PC-3 (cell line): ENCODE measurements at regions not wholly inside any gene's neighbourhood (a gene's known extent, or its start where the extent isn't known, plus 50 kb on each side); places are given as distances from the start of the nearest gene placed in this dataset.
"Not testable (repeated sequence)": the region's sequence is repeated elsewhere in the genome, so short reads cannot be mapped to it uniquely, and the experiment has no call there.

Experiments used
- ATAC-seq: fragments of 200-7000 bp; cut with Tn5 transposase; 2 replicates; pipeline ENCODE4 v1.9.1; 2020; ENCODE audit warnings: mild to moderate bottlenecking, moderate library complexity
- BruUV-seq: library from RNA; stranded (reverse); fragments of 400-500 nt; replicated peaks from 2 replicates; lab custom pipeline; 2021; lab: Mats Ljungman, UMichigan
- CTCF ChIA-PET: fragments of 300-600 bp; sonication (Branson Sonifier 250); formaldehyde crosslinking; loops from one replicate; lab custom pipeline; 2022; ENCODE audit warnings: antibody characterized with exemption; lab: Charles Lee
- POLR2A ChIA-PET: fragments of 300-600 bp; sonication (Branson Sonifier 250); formaldehyde crosslinking; loops from one replicate; lab custom pipeline; 2022; ENCODE audit warnings: antibody characterized with exemption; ENCODE audit not compliant: unreplicated experiment; lab: Charles Lee
- DNase-seq: peaks from one replicate; pipeline ENCODE4 v3.0.0-alpha.2; 2015
- H2AFZ ChIP-seq: fragments of 300-600 bp; sonication (generic); 2 replicates; pipeline ENCODE4 v1.6.0; 2016; ENCODE audit warnings: antibody characterized with exemption, low read length
- H3F3A ChIP-seq: fragments of 300-600 bp; sonication (generic); one replicate; pipeline ENCODE4 v1.6.0; 2017; ENCODE audit warnings: antibody characterized with exemption, low read length, control low read depth, mild to moderate bottlenecking; ENCODE audit not compliant: unreplicated experiment
- H3K27ac ChIP-seq: fragments of 300-600 bp; sonication (generic); 2 replicates; pipeline ENCODE4 v1.5.1; 2016; ENCODE audit warnings: mild to moderate bottlenecking, low read length
- H3K27me3 ChIP-seq: fragments of 300-600 bp; sonication (generic); 2 replicates; pipeline ENCODE4 v1.6.1; 2016; ENCODE audit warnings: low read length, mixed read lengths
- H3K36me3 ChIP-seq: fragments of 300-600 bp; sonication (generic); 2 replicates; pipeline ENCODE4 v1.6.1; 2016; ENCODE audit warnings: low read depth, mixed run types, low read length, mixed read lengths
- H3K4me1 ChIP-seq: fragments of 300-600 bp; sonication (generic); 2 replicates; pipeline ENCODE4 v1.5.1; 2016; ENCODE audit warnings: low read length; ENCODE audit not compliant: insufficient read depth
- H3K4me2 ChIP-seq: fragments of 300-600 bp; sonication (generic); 2 replicates; pipeline ENCODE4 v1.6.0; 2016; ENCODE audit warnings: low read length
- H3K4me3 ChIP-seq: fragments of 300-600 bp; sonication (generic); 2 replicates; pipeline ENCODE4 v1.5.1; 2016; ENCODE audit warnings: mild to moderate bottlenecking, low read length, mixed read lengths
- H3K79me2 ChIP-seq: fragments of 300-600 bp; sonication (generic); 2 replicates; pipeline ENCODE4 v1.6.1; 2017; ENCODE audit warnings: low read length, mixed read lengths
- H3K9ac ChIP-seq: fragments of 300-600 bp; sonication (generic); 2 replicates; pipeline ENCODE4 v1.6.0; 2016; ENCODE audit warnings: mild to moderate bottlenecking, low read length
- H3K9me2 ChIP-seq: fragments of 300-600 bp; sonication (generic); replicated peaks from 2 replicates; pipeline ENCODE4 v1.6.1; 2016; ENCODE audit warnings: mixed run types, low read length, mixed read lengths
- H3K9me3 ChIP-seq: fragments of 300-600 bp; sonication (generic); 2 replicates; pipeline ENCODE4 v1.6.1; 2016; ENCODE audit warnings: low read length, mixed read lengths
- H4K20me1 ChIP-seq: fragments of 300-600 bp; sonication (generic); 2 replicates; pipeline ENCODE4 v1.6.1; 2016; ENCODE audit warnings: low read length, mixed read lengths
- CTCF ChIP-seq: fragments of 300-600 bp; sonication (generic); conservative IDR thresholded peaks from 2 replicates; pipeline ENCODE4 v1.5.1; 2017; ENCODE audit warnings: antibody characterized with exemption, low read depth, mild to moderate bottlenecking, low read length
- EZH2 ChIP-seq: fragments of 300-600 bp; sonication (generic); IDR thresholded peaks from one replicate; pipeline ENCODE4 v1.6.1; 2017; ENCODE audit warnings: antibody characterized with exemption, mild to moderate bottlenecking, low read length; ENCODE audit not compliant: unreplicated experiment
- EZH2phosphoT487 ChIP-seq: fragments of 300-600 bp; sonication (generic); IDR thresholded peaks from 2 replicates; pipeline ENCODE4 v1.6.1; 2018; ENCODE audit warnings: mild to moderate bottlenecking, antibody characterized with exemption, low read length, borderline replicate concordance
- intact Hi-C: fragments of 100-400 bp; cut with micrococcal nuclease; formaldehyde crosslinking; loops from 2 replicates; pipeline ENCODE4 v1.9.0; 2023

GRCh38 chr21:22364163-22364562 lies 1366.0 kb downstream of the NCAM2 start:
- CTCF ChIA-PET: no interaction called here
- Histone ChIP-seq H3K4me2 (no peak overlapping the region), H3K27ac (no peak overlapping the region), H3K9ac (no peak overlapping the region), H3K79me2 (no peaks in the 10 kb centered on the region), H4K20me1 (no peaks in the 10 kb centered on the region), H3K36me3 (no peaks in the 10 kb centered on the region), H3K27me3 (no peaks in the 10 kb centered on the region), H3K9me2 (no peaks in the 10 kb centered on the region), H2AFZ (0 out of 2 replicates have a peak overlapping the region, but pooled peaks have one; percentile 23), H3K4me3 (no peak overlapping the region), H3K4me1 (no peaks in the 10 kb centered on the region), H3F3A (no peaks in the 10 kb centered on the region), H3K9me3 (no peaks in the 10 kb centered on the region; the same call in 1 of the 2 replicates)
- DNase-seq: no peak
- intact Hi-C loops: no loop called here
- no peak for ATAC-seq
- POLR2A ChIA-PET: no interaction called here
- TF ChIP-seq EZH2 (no peak), EZH2phosphoT487 (no peak), CTCF (no peak)
- BruUV-seq: no TSS peak

- intact Hi-C loops: no loop called here
- no peak overlapping the region for H2AFZ ChIP-seq
- no peaks in the 10 kb centered on the region for H3K36me3 ChIP-seq
- no peak overlapping the region for H3K4me3 ChIP-seq
- no peak overlapping the region for H3K4me2 ChIP-seq
- ChIA-PET CTCF (interaction anchor here (0.5 kb wide), 1 partner anchor 391 kb away, joined by 3 read pairs; no protein-coding TSS in a partner anchor), POLR2A (no interaction called here)
- peaks cover 6% of the 10 kb centered on the region; the same call in 1 of the 2 replicates for H3K9me3 ChIP-seq
- no peak overlapping the region for H3K9ac ChIP-seq
- DNase-seq: no peak
- H4K20me1 ChIP-seq: no peaks in the 10 kb centered on the region
- no TSS peak for BruUV-seq
- no peak for ATAC-seq
- TF ChIP-seq EZH2phosphoT487 (no peak), CTCF (no peak), EZH2 (no peak)
- no peaks in the 10 kb centered on the region for H3K9me2 ChIP-seq
- H3K79me2 ChIP-seq: no peaks in the 10 kb centered on the region
- no peaks in the 10 kb centered on the region for H3K4me1 ChIP-seq
- no peak overlapping the region for H3K27ac ChIP-seq
- no peaks in the 10 kb centered on the region for H3K27me3 ChIP-seq
- no peaks in the 10 kb centered on the region for H3F3A ChIP-seq
Measured at GRCh38 chr21:22374218-22374969, 1376.2 kb downstream of the NCAM2 start.

- H3K9me3 ChIP-seq, POLR2A ChIA-PET, H3K4me3 ChIP-seq, intact Hi-C loops, BruUV-seq, ATAC-seq, H3F3A ChIP-seq, H3K9me2 ChIP-seq, H3K27me3 ChIP-seq, H3K36me3 ChIP-seq, H2AFZ ChIP-seq, H3K4me1 ChIP-seq, CTCF ChIA-PET, H3K9ac ChIP-seq, H3K27ac ChIP-seq, H3K4me2 ChIP-seq, H3K79me2 ChIP-seq, DNase-seq, H4K20me1 ChIP-seq: not testable (repeated sequence)
Measured at GRCh38 chr21:22377795-22378194, 1379.6 kb downstream of the NCAM2 start.
